ENCODE measurements at regions not wholly inside any gene's neighbourhood (a gene's known extent, or its start where the extent isn't known, plus 50 kb on each side); places are given as distances from the start of the nearest gene placed in this dataset.

- Histone ChIP-seq H3K4me1 (ENCODE audit: control insufficient read depth, insufficient read depth, low read length) (peaks cover 85% of the 10 kb centered on the region), H3K36me3 (ENCODE audit: insufficient read depth, low read length) (peaks cover 48% of the 10 kb centered on the region), H3K9ac (ENCODE audit: low read depth, low read length) (no peak overlapping the region)
Measured at GRCh38 chr17:77402159-77402731, 261.5 kb downstream of the SEC14L1 start.

GRCh38 chr17:77403854-77404253 lies 263.1 kb downstream of the SEC14L1 start:
- H3K9me3 ChIP-seq (replicated peaks; ENCODE audit: low read length), result no peaks in the 10 kb centered on the region
- no peak overlapping the region for H3K4me3 ChIP-seq (ENCODE audit: low read length)
- H3K36me3 ChIP-seq (ENCODE audit: insufficient read depth, low read length), result peaks cover 52% of the 10 kb centered on the region
- no peaks in the 10 kb centered on the region for H3K27me3 ChIP-seq (ENCODE audit: control insufficient read depth, insufficient read depth, low read length)
- H3K4me1 ChIP-seq (ENCODE audit: control insufficient read depth, insufficient read depth, low read length), result peaks cover 87% of the 10 kb centered on the region
- H3K9ac ChIP-seq (ENCODE audit: low read depth, low read length), result peak overlapping the region; percentile 23
- no peak overlapping the region for H3K4me2 ChIP-seq (ENCODE audit: low read length)

More at GRCh38 chr17:77402159-77402731, 261.5 kb downstream of the SEC14L1 start:
- Histone ChIP-seq H3K27me3 (ENCODE audit: control insufficient read depth, insufficient read depth, low read length) (no peaks in the 10 kb centered on the region), H3K4me3 (ENCODE audit: low read length) (no peak overlapping the region), H3K9me3 (replicated peaks; ENCODE audit: low read length) (no peaks in the 10 kb centered on the region), H3K4me2 (ENCODE audit: low read length) (no peak overlapping the region)

- Histone ChIP-seq H3K9ac (ENCODE audit: low read depth, low read length) (peak overlapping the region; percentile 68), H3K9me3 (replicated peaks; ENCODE audit: low read length) (no peaks in the 10 kb centered on the region), H3K27me3 (ENCODE audit: control insufficient read depth, insufficient read depth, low read length) (no peaks in the 10 kb centered on the region), H3K4me3 (ENCODE audit: low read length) (peak overlapping the region; percentile 52), H3K4me1 (ENCODE audit: control insufficient read depth, insufficient read depth, low read length) (peaks cover 87% of the 10 kb centered on the region), H3K4me2 (ENCODE audit: low read length) (peak overlapping the region; percentile 73), H3K36me3 (ENCODE audit: insufficient read depth, low read length) (peaks cover 45% of the 10 kb centered on the region)
Measured at GRCh38 chr17:77404812-77405581, 264.2 kb downstream of the SEC14L1 start.

GRCh38 chr17:77405867-77406732 lies 265.3 kb downstream of the SEC14L1 start:
- no peaks in the 10 kb centered on the region for H3K27me3 ChIP-seq (ENCODE audit: control insufficient read depth, insufficient read depth, low read length)
- no peak overlapping the region for H3K4me3 ChIP-seq (ENCODE audit: low read length)
- no peaks in the 10 kb centered on the region for H3K9me3 ChIP-seq (replicated peaks; ENCODE audit: low read length)
- H3K4me1 ChIP-seq (ENCODE audit: control insufficient read depth, insufficient read depth, low read length), result peaks cover 87% of the 10 kb centered on the region
- H3K9ac ChIP-seq (ENCODE audit: low read depth, low read length), result peak overlapping the region; percentile 68
- peaks cover 55% of the 10 kb centered on the region for H3K36me3 ChIP-seq (ENCODE audit: insufficient read depth, low read length)
- peak overlapping the region; percentile 73 for H3K4me2 ChIP-seq (ENCODE audit: low read length)

- peaks cover 47% of the 10 kb centered on the region for H3K36me3 ChIP-seq (ENCODE audit: insufficient read depth, low read length)
- peaks cover 95% of the 10 kb centered on the region for H3K4me1 ChIP-seq (ENCODE audit: control insufficient read depth, insufficient read depth, low read length)
- H3K27me3 ChIP-seq (ENCODE audit: control insufficient read depth, insufficient read depth, low read length), result no peaks in the 10 kb centered on the region
- peak overlapping the region; percentile 53 for H3K4me2 ChIP-seq (ENCODE audit: low read length)
- H3K9ac ChIP-seq (ENCODE audit: low read depth, low read length), result peak overlapping the region; percentile 64
- no peak overlapping the region for H3K4me3 ChIP-seq (ENCODE audit: low read length)
- H3K9me3 ChIP-seq (replicated peaks; ENCODE audit: low read length), result peaks cover 4% of the 10 kb centered on the region
Measured at GRCh38 chr17:77407321-77408277, 266.8 kb downstream of the SEC14L1 start.

- Histone ChIP-seq H3K27me3 (ENCODE audit: control insufficient read depth, insufficient read depth, low read length) (no peaks in the 10 kb centered on the region), H3K4me3 (ENCODE audit: low read length) (no peak overlapping the region), H3K36me3 (ENCODE audit: insufficient read depth, low read length) (peaks cover 43% of the 10 kb centered on the region), H3K9ac (ENCODE audit: low read depth, low read length) (peak overlapping the region; percentile 64), H3K9me3 (replicated peaks; ENCODE audit: low read length) (peaks cover 4% of the 10 kb centered on the region), H3K4me1 (ENCODE audit: control insufficient read depth, insufficient read depth, low read length) (peaks cover 94% of the 10 kb centered on the region), H3K4me2 (ENCODE audit: low read length) (peak overlapping the region; percentile 53)
Measured at GRCh38 chr17:77408284-77408683, 267.5 kb downstream of the SEC14L1 start.

- Histone ChIP-seq H3K9me3 (replicated peaks; ENCODE audit: low read length) (peaks cover 4% of the 10 kb centered on the region), H3K36me3 (ENCODE audit: insufficient read depth, low read length) (peaks cover 35% of the 10 kb centered on the region), H3K27me3 (ENCODE audit: control insufficient read depth, insufficient read depth, low read length) (no peaks in the 10 kb centered on the region), H3K4me1 (ENCODE audit: control insufficient read depth, insufficient read depth, low read length) (peaks cover 86% of the 10 kb centered on the region), H3K4me3 (ENCODE audit: low read length) (peak overlapping the region; percentile 29), H3K4me2 (ENCODE audit: low read length) (peak overlapping the region; percentile 53), H3K9ac (ENCODE audit: low read depth, low read length) (peak overlapping the region; percentile 64)
Measured at GRCh38 chr17:77409282-77410161, 268.8 kb downstream of the SEC14L1 start.

GRCh38 chr17:77410470-77410869 lies 269.7 kb downstream of the SEC14L1 start:
- peaks cover 37% of the 10 kb centered on the region for H3K36me3 ChIP-seq (ENCODE audit: insufficient read depth, low read length)
- no peak overlapping the region for H3K4me3 ChIP-seq (ENCODE audit: low read length)
- H3K4me2 ChIP-seq (ENCODE audit: low read length), result peak overlapping the region; percentile 0
- peaks cover 4% of the 10 kb centered on the region for H3K9me3 ChIP-seq (replicated peaks; ENCODE audit: low read length)
- H3K4me1 ChIP-seq (ENCODE audit: control insufficient read depth, insufficient read depth, low read length), result peaks cover 76% of the 10 kb centered on the region
- no peaks in the 10 kb centered on the region for H3K27me3 ChIP-seq (ENCODE audit: control insufficient read depth, insufficient read depth, low read length)
- H3K9ac ChIP-seq (ENCODE audit: low read depth, low read length), result peak overlapping the region; percentile 64

GRCh38 chr17:77414811-77415400 lies 274.1 kb downstream of the SEC14L1 start:
- Histone ChIP-seq H3K36me3 (ENCODE audit: insufficient read depth, low read length) (peaks cover 60% of the 10 kb centered on the region), H3K4me1 (ENCODE audit: control insufficient read depth, insufficient read depth, low read length) (peaks cover 47% of the 10 kb centered on the region), H3K4me3 (ENCODE audit: low read length) (no peak overlapping the region), H3K9ac (ENCODE audit: low read depth, low read length) (no peak overlapping the region), H3K9me3 (replicated peaks; ENCODE audit: low read length) (peaks cover 4% of the 10 kb centered on the region), H3K4me2 (ENCODE audit: low read length) (no peak overlapping the region), H3K27me3 (ENCODE audit: control insufficient read depth, insufficient read depth, low read length) (no peaks in the 10 kb centered on the region)
